NCI-H748 (cell line): ENCODE measurements at regions not wholly inside any gene's neighbourhood (a gene's known extent, or its start where the extent isn't known, plus 50 kb on each side); places are given as distances from the start of the nearest gene placed in this dataset.

Experiments
- DNase-seq: peaks from one replicate; lab custom pipeline; 2025; ENCODE audit not compliant: unreplicated experiment; lab: John Stamatoyannopoulos, UW

DNA sequence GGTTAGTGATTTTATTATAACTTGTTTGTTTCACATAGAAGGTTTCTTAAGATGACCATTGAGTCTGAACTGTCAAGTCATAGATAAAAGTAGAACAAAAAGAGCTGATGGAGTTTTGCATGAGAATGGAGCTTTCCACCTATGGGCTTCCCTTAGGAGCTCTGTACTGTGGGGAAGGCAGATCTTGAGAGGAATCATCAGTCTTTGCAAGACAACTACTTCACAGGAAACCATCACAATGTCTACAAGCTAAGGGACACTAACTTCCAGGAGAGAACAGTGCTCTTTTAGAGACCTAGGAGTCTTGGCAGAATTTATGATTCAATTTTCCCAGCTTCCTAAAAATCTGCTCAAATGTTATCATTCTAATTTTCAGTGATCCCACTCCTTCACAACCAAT lies 78.2 kb downstream of the FBXO5 start:
- DNase-seq = no peak

DNA sequence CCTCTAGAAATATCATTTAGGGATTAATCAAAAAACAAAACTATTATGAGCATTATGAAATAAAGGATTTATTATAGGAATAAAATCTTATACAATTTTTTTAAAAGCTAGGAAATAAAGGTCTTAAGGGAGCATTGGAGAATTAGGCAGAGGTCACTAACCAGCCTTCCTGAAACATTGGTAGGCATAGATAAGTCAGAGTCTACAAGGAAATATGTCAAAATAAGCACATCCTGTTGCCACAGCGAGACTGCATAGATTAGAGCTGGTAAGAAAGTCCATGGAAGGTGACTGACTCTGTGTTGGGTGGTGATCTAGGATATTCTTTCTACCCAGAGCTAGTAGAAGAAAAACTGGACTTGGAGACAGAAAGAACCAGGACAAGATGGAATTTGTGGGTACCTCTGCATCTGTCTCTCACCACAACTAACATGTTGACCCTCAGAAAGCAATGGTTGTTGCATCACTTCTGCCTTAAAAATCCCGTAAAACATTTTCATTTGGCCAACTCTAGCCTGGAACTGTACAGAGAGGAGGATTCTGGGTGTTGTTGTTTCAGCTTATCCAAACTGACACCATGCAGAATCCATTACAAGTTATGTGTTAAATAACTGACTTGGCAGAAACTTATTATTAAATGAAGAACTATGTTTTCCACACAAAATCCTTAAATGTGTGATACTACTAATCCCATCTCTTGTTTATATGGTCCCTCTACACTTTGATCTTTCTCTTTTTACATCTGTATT lies 77.1 kb downstream of the FBXO5 start:
- DNase-seq = no peak

DNA sequence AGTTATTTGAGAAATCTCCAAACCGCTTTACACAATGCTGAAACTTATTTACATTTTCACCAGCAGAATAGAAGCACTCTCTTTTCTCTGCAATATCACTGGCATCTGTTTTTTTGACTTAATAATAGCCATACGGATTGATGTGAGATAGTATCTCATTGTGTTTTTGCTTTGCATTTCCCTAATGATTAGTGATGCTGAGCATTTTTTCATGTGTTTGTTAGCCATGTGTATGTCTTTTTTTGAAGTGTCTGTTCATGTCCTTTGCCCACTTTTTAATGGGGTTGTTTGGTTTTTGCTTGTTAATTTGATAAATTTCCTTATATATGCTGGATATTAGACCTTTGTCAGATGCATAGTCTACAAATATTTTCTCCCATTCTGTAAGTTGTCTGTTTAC lies 73.6 kb downstream of the FBXO5 start:
- DNase-seq = no peak

DNA sequence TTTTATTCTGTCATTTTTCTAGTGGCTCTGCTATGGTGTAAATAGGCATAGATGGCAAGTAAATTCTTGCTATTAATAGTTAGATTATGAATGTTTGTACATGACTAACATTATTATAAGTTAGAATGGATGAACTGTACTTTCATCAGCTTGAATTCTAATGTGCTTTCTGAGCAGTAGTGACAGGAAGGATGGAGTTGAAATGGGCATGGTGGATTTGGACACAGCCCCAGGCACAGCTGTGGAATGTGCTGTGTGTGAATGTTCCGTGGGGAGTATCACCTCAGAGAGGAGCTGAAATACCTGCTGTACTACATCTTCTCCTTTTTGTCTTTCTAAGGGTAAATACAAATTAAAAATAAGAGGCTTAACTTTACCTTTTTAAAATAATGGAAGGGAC lies 66.8 kb downstream of the FBXO5 start:
- no peak for DNase-seq

DNA sequence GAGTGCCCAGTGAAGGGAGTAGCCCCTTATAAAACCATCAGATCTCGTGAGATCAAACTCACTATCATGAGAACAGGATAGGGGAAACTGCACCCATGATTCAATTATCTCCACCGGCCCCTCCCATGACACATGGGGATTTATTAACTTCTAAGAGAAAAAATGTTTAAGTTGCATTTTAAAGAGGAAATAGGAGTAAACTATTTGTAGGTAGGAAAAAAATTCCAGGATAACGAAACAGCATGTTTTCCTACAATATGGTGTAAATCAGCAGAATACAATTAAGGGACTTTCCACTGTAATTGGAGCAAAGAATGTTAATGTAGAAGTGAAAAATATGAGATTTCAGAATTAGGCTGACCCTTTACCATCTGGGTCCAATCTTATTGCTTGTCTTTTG lies 63.9 kb downstream of the FBXO5 start:
- DNase-seq = no peak

DNA sequence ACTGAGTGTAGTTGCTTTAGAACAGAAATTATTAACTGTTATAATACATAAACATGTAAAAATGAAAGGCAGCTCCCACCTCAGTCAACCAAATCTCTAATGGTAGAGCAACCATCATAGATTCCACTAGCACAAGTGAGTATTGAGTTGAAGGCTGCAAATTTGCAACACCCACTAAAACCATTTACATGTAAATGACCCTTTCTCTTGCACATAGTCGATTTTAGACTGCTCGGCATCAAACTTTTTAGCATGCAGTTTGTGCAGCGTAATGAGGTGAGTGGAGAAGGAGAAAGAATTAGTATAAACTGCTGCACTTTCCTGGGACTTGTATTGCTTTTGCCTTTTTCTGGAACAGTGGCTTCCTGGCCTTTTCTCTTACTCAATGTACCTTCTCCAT lies 62.8 kb downstream of the FBXO5 start:
- DNase-seq = no peak
